HepG2 (cell line): ENCODE measurements at regions not wholly inside any gene's neighbourhood (a gene's known extent, or its start where the extent isn't known, plus 50 kb on each side); places are given as distances from the start of the nearest gene placed in this dataset.

ENCODE experiments used
- CHD4 ChIP-seq: fragments of 200-600 bp; sonication (generic); IDR thresholded peaks from 2 replicates; pipeline ENCODE4 v1.7.0; 2017; ENCODE audit warnings: mild to moderate bottlenecking, low read length, borderline replicate concordance
- CTCF ChIP-seq: sonication (generic); formaldehyde crosslinking; IDR thresholded peaks from 2 replicates; pipeline ENCODE4 v1.5.0; 2020; ENCODE audit warnings: mild to moderate bottlenecking, missing genetic modification reagents, moderate library complexity
- FOSL2 ChIP-seq: sonication (generic); formaldehyde crosslinking; IDR thresholded peaks from 2 replicates; pipeline ENCODE4 v1.4.0; 2020; ENCODE audit warnings: missing genetic modification reagents
- JUND ChIP-seq: sonication (generic); formaldehyde crosslinking; IDR thresholded peaks from 2 replicates; pipeline ENCODE4 v1.8.0; 2022; ENCODE audit warnings: mild to moderate bottlenecking, missing genetic modification reagents
- NAIF1 ChIP-seq: sonication (generic); formaldehyde crosslinking; IDR thresholded peaks from 2 replicates; pipeline ENCODE4 v1.5.0; 2020; ENCODE audit warnings: mild to moderate bottlenecking, missing genetic modification reagents, borderline replicate concordance
- POLR2AphosphoS5 ChIP-seq: IDR thresholded peaks from 2 replicates; pipeline ENCODE4 v1.6.1; 2012; ENCODE audit warnings: low read depth, low read length
- RXRB ChIP-seq: IDR thresholded peaks from 2 replicates; pipeline ENCODE4 v1.6.1; 2016; ENCODE audit warnings: borderline replicate concordance, missing genetic modification reagents, missing compliant biosample characterization
- TBP ChIP-seq: sonication (generic); formaldehyde crosslinking; IDR thresholded peaks from 2 replicates; pipeline ENCODE4 v1.5.0; 2020; ENCODE audit warnings: missing genetic modification reagents
- TCF7L2 ChIP-seq: IDR thresholded peaks from 2 replicates; pipeline ENCODE4 v1.6.1; 2011; ENCODE audit warnings: mild to moderate bottlenecking, low read depth, low read length, moderate library complexity
- XRCC5 ChIP-seq: fragments of 200-400 bp; formaldehyde crosslinking; optimal IDR thresholded peaks from 2 replicates; pipeline ENCODE3; 2017; ENCODE audit warnings: mild to moderate bottlenecking, low read length
- ZNF530 ChIP-seq: sonication (generic); formaldehyde crosslinking; IDR thresholded peaks from 2 replicates; pipeline ENCODE4 v1.5.0; 2020; ENCODE audit warnings: low read depth, mild to moderate bottlenecking, missing genetic modification reagents
- TF ChIP-seq, protein P1 (sequence below): sonication (generic); formaldehyde crosslinking; IDR thresholded peaks from 2 replicates; pipeline ENCODE4 v1.4.0; 2020; ENCODE audit warnings: missing genetic modification reagents

DNA sequence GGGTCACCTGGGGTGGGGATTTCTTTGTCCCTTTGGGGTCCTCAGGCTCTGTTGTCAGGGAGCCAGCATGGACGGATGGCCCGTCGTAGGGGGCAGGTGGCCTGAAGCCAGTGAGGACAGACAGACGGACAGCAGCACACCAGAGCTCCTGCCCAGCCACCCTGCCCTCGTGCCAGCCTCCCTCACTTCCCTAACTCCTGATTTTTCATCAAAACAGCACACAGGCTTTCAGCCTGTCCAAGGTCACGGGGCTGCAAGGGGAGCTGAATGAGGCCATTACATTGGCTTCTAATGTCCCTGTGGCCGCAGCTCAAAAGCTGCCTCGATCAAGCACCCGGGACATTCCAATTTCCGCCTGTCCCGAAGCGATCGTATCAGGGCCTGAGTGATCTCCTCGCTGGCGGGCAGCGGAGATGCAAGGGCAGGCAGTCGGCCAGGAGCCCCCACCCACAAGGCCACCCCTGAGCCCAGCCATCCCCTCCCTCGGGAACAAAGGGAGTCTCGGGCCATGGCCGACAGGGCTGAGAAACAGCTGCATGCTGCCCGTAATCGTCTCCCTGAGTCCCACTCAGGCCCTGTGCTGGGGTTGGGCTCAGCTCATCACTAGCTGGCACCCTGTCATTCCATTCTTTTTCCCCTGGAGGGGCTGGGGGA is 50.5 kb upstream of the RNU6ATAC start:
- no peak for TF ChIP-seq CHD4
- no peak for TF ChIP-seq CTCF (CRISPR knock-in tag)
- no peak for TF ChIP-seq XRCC5
- TF ChIP-seq ZNF530 (CRISPR knock-in tag) = no peak
- no peak for TF ChIP-seq RXRB (CRISPR knock-in tag)
- TF ChIP-seq POLR2AphosphoS5 = no peak
- no peak for TF ChIP-seq TBP
- no peak for TF ChIP-seq NAIF1 (CRISPR knock-in tag)
- no peak for TF ChIP-seq TCF7L2
- TF ChIP-seq FOSL2 = no peak
- TF ChIP-seq, protein P1, sequence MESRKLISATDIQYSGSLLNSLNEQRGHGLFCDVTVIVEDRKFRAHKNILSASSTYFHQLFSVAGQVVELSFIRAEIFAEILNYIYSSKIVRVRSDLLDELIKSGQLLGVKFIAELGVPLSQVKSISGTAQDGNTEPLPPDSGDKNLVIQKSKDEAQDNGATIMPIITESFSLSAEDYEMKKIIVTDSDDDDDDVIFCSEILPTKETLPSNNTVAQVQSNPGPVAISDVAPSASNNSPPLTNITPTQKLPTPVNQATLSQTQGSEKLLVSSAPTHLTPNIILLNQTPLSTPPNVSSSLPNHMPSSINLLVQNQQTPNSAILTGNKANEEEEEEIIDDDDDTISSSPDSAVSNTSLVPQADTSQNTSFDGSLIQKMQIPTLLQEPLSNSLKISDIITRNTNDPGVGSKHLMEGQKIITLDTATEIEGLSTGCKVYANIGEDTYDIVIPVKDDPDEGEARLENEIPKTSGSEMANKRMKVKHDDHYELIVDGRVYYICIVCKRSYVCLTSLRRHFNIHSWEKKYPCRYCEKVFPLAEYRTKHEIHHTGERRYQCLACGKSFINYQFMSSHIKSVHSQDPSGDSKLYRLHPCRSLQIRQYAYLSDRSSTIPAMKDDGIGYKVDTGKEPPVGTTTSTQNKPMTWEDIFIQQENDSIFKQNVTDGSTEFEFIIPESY (CRISPR knock-in tag) = 0 out of 2 replicates have a peak, but pooled peaks have one; percentile 40
- TF ChIP-seq JUND (CRISPR knock-in tag) = no peak
